Occipital lobe (tissue), 1 donor: ENCODE measurements at regions not wholly inside any gene's neighbourhood (a gene's known extent, or its start where the extent isn't known, plus 50 kb on each side); places are given as distances from the start of the nearest gene placed in this dataset.

ENCODE experiments used
- DNase-seq: peaks from one replicate; lab custom pipeline; 2025; lab: John Stamatoyannopoulos, UW

DNA sequence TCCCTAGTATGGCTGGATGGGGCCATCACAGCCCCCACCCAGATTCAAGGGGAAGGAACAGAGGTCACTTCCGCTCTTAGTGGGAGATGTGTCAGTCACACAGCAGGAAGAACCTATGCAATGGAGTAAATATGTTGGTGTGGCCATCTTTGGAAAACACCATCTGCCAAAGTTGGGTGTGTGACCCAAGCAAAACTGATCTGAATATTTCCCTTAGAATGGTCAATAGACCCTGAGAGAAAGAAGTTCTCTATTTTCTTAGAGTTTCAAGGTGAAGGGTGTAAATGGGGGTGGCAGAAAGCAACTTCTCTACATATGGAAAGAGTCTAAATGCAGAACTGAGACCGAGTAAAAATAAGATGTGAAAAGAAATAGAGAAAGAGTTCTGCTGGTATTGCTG, 212.7 kb downstream of the ESM1 start:
- no peak for DNase-seq

DNA sequence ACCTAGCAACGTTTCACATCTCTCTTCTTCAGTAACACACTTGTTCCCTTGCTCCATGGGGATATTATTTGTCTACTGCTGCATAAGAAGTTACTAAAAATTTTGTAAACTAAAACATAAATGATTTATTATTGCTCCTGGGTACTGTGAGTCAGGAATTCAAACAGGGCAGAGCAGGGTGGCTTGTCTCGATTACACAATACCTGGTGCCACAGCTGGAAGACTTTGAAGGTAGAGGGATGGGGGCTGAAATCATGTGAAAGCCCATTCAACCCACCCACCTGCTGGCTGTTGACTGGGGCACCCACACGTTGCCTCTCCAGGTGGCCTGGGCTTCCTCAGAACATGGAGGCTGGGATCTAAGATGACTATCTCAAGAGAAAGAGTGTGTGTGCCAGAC, 213.2 kb downstream of the ESM1 start:
- no peak for DNase-seq

DNA sequence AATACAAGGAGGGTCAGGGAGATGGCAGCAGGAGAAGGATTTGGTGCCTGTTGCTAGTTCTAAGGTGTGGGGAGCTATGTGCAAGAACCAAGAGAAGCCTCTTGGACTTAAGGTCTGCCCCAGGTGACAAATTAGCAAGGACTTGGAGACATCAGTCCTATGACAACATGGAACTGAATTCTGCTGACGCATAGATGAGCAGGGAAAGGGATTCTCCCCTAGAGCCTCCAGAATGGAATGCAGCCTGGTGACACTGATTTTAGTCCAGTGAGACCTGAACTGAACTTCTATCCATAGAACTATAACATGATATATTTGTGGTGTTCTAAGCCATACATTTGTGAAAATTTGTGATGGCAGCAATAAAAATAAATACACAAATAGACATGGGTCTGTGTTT, 215.6 kb downstream of the ESM1 start:
- DNase-seq = no peak

DNA sequence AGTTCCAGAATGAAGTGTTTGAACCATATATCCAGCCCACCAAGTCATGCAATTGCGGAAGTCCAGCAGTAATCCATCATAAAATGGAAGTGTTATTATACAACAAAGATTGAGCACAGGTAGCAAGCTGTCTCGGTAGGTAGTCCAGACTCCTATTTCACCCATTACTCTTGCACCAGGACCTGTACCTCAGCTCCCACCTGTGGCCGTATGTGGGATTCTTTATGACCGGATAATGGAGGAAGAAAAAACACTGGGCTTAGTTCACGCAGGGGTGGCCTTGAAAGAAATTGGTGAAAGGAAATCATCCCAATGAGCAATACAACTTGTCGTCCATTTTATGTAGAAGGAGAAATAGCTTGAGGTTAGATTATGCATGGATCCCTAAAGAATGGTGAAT, 216.3 kb downstream of the ESM1 start:
- DNase-seq = no peak

DNA sequence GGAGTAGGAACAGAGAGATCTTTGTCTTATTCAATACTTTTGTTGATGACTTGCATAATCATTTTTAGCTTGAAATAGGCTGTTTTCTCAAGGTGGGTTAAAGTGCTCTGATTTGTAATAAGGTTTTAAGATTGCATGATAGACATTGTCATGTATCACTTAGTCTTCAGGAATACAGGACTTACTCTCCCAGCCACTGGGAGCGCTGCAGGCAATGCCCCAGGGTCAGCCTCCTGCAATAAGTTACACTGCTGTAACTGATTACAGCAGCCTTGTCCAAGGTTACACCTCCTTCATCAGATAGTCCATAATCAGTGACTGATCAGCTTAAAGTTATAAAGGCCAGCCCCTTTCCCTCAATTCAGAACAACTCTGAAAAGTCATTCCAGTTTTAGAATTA, 218.6 kb downstream of the ESM1 start:
- DNase-seq = no peak

DNA sequence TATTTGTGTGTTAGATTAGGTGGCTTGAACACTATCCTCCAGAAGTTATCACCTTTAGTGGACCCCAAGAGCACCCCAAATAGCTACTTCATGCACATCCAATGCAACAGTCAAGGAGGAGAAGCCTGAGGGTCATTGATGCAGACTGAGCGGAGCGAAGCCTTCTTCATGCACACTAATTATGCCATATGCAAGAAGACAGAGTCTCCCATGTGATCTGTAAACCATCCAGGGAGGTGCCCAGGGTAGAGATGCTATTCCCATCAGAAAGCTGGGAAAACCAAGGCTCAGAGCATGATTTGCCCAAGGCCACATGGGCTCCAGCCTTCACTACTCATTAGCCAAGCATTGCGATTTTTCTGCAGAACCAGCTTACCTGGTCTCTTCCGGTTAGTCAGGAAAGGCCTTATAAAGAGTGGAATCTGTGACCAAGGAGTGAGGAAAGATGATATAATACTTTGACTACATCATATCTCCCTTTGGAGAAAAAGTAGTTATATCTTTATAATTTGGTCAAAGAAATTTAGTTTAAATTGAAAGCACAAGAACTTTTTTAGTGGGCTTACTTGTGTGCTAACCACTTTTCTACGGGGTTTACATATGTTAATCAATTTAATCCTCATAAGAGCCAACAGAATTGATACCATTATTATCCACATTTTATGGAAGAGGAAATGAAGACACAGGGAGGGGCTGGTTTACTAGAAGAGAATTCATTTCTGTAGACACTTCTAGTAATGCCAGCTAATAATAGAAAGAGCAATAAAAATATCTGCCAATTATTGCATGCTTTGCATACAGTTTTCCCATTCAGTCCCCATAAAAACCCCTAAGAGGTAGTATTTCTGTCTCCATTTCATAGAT, 220.0 kb downstream of the ESM1 start:
- DNase-seq = no peak

DNA sequence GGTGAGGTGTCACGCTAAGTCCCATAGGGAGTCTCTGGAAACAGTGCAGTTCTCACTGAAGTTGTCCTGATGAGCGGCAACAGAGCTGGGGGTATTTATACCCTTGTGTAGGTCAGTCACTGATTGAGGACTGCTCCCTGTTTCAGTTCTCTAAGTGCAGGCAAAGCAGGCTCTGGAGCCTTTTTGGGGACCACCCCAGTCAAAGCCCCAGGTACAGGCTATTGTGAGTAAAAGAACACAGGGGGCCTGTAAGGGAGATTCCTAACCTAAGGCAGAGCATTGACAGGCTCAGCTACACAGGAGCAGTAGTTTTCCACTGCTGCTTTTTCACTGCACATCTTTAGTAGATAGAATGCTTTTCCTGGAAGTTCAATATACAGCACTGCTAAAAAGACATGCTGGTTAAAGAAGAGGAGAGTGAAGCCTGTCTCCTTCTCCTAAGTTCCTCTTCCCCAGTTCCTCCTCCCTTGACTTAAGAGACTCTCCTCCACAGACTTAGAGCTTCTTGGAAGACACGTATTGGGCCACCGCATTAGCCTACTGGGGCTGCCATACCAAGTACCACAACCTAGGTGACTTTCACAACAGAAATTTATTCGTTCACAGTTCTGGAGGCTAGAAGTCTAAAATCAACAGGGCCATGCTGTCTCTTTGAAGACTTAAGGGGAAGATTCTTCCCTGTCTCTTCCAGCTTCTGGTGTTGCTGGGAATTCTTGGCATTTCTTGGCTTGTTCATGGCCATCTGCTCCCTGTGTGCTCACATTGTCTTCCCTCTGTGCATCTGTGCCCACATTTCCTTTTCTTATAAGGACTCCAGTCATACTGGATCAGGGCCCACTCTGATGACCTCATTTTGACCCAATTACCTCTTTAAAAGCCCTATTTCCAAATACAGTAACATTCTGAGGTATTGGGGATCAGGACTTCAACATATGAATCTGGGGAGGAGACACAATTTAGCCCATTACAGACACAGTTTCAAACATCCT, 221.0 kb downstream of the ESM1 start:
- no peak for DNase-seq

DNA sequence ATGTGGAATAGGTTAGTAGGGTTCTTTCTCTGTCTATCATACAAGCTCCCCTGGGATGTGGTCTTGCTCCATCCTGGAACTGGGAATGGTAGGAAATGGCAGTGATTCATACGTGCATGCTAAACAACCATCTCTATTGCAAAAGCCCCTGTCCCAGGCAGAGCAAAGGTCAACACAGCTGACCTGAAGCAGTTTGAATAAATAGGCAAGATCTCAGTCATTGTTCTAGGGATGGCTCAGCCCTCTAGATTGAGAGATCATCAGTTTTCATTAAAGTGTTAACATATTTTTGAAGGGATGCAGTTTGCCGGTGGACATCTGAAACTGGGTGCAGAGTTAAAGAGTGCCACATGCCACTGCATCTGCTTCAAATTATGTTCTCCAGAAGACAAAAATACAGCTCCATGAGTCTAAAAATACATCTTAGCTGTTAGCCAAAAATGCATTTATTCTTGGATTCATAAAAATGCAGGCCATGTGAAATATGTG, 224.1 kb downstream of the ESM1 start:
- DNase-seq = no peak

DNA sequence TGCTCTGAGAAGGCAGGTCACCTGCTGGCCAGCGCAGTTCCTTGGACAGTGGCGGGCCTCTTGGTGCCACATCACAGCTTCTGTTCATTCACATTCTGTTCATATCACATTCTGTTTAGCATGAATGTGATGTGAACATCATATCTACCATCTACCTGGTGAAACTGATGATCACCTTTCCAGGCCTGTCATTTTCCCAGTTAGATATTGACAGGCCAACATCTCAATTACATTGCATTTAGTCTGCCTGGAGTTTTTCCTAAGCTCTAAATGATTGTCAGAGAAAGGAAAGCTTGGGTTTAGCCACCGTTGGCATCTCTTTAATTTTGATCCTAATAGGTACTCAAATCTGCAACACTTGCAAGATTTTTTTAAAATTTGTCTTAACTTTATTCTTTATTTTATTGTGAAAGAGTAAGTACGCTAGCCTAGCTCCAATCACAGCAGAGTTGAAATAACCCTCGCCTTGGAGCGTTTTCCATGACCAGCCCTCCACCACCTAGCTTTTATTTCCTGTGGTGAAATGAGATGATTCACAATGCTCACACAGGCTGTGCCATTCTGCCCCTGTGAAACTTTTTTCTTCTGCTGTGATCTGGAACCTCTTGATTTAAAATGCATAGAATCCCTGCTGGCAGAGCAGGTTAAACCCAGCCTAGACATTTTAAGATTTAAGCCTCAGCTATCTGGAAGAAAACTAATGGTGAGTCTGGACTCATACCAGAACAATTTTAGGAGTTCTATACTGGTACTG, 225.0 kb downstream of the ESM1 start:
- no peak for DNase-seq

DNA sequence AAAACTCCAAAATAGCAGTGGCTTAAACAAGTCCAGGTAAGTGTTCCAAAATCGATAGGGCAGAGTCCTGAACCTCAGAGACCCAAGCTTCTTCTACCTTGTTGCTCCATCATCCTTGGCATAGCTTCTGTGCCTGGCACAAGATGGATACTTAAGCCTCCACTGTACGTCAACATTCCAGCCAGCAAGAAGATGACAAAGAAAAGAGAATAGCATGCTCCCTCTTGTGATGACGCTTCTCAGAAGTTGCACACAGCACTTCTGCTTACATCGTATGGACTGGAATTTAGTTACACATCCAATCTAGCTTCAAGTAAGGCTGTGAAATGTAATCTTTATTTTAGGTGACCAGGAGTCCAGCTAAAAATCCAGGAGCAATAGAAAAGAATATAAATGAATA, 227.4 kb downstream of the ESM1 start:
- DNase-seq = no peak

DNA sequence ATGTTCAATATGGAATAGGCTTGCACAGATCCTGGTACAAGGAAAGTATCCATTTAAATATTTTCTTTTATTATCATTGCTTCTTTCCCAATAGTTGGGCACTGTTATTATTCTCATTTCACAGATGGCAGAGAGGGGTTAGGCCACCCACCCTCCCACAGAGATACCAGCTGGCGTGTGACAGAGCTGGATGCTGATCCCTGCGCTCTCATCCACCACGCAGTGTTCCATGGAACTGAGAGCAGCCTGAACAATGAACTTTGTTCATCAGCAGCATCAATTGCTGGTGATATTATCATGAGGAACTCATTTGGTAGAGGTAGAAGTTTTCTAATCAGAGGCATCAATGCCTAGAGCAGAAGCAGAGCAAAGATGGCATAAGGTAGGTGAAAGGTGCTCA, 227.9 kb downstream of the ESM1 start:
- no peak for DNase-seq

DNA sequence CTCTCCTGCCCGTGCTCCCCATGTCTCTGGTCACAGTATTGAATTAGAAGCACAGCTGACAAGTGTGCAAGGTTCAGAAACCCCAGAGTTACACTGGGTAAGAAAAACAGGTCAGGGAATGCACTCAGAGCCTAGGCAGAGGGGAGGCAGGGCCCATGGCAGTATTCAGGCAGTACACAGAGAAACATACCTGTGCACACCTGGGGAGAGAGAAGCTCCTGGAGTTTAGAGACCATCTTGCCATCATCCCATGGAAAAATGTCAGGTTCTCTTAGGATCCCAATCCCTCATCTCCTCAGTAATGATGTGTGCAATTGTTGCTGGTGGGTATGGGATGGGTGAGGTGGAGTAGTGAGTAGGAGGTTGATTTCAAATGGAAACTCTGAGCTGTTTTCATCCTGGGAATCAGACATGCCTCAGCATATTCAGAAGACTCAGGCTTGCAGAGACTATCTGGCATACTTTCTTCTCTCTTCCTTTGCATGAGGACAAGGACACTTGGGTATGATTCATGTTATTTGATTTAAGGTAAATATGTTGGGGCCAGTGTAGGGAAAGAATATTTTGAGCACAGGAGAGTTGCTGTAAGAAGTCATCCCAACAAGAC, 228.5 kb downstream of the ESM1 start:
- no peak for DNase-seq

DNA sequence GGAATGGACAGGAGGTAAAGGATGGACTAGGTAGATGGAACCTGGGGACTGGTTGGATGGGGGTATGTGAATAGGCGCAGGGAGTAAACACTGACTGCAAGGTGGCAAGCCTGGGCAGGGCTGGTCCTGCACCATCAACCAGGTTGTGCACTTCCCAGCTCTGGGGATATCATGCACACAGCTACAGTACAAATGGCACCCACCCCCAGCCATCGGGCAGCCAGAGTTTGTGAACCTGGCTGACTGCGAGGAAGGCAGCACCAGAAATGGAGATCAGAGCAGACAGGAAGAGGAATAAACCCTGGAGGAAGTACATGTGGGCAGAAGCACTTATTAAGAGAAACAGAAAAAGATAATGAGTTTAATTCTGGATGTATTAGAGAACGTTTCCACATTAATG, 229.1 kb downstream of the ESM1 start:
- DNase-seq = no peak

DNA sequence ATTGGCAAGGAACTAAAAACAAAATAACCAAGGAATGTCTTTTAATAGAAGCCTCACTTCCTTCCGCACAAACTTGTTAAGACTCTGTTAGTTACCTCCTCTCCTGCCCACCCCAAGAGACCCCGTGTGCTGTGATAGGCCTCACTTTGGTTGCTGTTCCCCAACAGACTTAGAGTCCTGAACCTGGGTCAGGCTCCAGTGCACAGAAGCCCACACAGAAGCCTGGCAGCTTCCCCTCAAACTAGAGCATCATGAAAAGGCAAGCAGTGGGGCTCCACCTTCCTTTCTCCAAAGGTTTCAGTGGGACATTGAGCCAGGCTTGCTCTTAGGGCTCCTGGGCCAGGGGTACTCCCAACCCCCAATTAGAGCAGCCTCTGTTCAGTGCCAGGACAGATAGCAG, 230.5 kb downstream of the ESM1 start:
- no peak for DNase-seq

DNA sequence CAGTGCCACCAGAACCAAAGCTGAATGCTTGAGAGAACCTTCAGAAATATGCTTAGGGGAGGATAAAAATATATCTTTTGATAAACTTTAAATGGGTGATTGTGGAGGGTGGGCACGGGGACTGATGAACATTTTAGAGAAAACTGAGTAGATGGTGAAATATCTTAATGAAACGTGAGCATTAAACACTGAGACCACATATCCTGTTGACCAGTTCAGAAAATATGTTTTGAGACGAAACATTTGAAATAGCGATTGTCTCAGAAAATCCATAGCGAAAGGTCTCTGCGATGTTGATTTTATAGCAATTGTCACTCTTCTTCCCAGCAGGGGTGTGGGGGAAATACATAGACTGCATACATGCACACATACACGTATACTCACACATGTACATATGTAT, 231.0 kb downstream of the ESM1 start:
- DNase-seq = no peak

DNA sequence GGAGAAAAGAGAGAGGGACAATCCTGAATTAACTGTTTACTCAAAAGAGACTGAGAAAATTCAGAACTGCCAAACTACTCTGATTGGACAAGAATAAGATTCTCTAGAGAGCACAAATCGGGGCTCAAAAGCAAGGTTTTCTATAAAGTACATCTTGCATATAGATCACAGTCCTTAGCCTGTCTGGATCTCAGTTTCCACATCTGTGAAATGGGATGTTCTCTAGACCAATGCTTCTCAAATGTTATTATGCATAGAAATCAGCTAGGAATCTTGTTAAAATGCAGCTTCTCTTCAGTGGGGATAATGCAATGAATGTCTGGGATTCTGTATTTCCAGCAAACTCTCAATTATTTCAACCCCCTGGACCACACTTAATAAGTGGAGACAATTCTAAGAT, 231.6 kb downstream of the ESM1 start:
- DNase-seq = no peak

DNA sequence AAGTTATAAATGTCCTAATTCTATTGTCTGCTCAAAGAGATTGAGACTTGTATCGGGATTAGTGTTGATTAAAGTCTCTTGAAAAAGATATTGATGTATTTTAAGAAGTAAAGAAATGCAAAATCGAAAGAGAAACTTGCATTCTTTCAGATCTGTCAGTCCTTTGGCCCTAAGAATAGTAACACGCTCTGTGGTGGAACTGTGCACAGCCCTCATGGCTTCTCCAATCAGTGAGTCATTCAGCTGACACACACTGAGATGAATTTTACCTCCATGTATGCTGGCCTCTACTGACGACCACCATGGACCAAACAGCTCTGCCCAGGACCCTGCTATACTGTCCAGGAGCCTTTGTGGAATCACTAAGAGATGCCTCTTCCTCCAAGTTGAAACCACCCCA, 232.4 kb downstream of the ESM1 start:
- DNase-seq = no peak

DNA sequence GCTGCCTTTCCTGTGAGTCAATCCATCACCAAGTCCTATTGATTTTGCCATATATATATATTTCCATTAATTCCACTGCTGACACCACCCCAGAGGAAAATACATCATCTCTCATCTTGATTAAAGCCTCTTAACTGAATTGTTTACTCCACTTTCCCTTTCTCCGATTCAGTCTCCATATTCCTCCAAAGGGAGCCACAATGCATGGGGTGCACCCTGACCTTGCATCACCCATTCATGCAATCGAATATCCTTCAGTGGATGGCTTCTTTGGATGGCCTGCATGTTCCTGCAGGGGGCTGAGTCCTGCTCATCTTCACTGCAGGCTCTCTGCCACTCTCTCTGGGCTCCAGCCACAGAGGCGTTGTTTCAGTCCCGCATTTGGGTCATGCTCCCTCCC, 231.0 kb downstream of the SNX18 start:
- no peak for DNase-seq

DNA sequence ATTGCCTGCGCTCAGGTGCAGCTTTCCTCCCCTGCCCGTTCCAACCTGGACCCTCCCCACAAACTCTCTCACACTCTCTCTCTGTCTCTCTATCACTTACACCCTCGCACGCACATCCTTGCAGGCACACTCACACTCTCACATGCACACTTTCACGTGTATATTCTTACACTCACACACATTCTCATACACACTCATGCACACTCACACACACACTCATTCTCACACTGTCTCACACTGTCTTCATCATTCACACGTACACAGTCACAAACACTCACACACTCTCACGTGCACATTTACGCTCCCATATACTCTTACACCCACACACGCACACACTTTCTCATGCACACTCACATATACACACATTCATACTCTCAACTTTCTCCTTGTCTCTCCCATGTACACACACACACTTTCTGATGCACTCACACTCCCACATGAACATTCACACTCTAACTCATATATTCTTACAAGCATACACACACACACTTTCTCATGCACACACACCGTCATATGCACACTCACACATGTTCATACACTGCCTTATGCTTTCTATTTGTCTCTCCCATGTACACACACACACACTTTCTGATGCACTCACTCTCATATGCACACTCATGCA, 229.3 kb downstream of the SNX18 start:
- no peak for DNase-seq

DNA sequence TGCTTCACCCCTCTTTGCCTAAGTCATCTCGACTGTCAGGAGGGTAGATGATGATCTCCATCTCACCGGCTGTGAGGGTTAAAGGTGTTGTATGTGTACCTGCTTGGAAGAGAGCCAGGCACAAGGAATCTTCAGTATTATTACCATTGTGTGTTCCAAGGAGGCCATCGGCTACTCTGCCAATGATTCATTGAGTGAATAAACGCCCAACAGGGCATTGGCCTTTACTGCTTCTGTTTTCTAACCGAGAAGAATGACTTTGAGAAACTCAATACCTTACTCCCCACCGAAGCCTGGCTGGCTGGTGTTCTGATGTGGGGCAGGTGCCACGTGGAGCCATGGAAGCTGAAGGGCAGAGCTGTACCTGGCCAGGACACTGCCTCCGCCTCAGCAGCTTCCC, 228.8 kb downstream of the SNX18 start:
- no peak for DNase-seq

DNA sequence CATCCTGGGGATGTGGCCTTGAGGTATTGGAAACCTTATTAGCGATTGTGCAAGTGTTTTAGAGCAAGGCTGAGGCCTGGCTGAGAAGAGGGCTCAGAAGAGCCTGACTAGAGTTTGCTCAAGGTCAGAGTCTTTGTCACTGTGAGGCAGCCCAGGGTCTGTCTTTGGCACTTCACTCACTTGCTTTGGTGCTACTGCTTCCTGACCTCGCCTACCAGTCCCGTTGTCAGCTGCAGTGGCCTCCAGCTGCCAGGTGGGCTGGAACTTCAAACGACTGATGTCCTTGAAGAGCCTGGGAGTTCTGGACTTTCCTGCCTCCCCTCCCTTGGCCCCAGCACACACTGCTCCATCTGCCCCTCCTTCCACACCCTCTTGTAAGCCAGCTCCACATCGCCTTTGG, 228.0 kb downstream of the SNX18 start:
- DNase-seq = no peak
